ENCODE measurements at regions not wholly inside any gene's neighbourhood (a gene's known extent, or its start where the extent isn't known, plus 50 kb on each side); places are given as distances from the start of the nearest gene placed in this dataset.

DNA sequence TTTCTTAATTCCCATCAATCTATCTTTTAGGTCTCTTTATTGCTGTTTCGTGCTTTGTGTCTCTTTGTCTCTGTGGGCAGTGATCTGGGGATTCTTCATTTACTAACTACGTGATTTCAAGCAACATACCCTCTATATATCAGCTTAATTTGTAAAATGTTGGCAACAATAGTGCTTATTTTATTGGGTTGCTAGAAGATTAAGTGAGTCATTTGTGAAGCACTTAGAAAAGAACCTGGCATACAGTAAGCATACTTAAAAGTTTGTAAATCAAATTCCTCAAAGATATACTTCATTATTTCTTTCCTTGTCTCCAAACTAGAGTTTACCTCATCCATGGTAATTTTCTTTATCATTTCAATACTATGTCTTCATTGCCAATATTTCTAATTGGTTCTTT is 669.7 kb downstream of the MAT2B start:
- no peak overlapping the region for H3K4me3 ChIP-seq (ENCODE audit: low read depth, low read length)
- TF ChIP-seq MYC (IDR thresholded peaks at IDR 0.05; ENCODE audit: low read depth, low read length) (no peak), POLR2A (IDR thresholded peaks at IDR 0.05; ENCODE audit: extremely low read depth, insufficient read length) (no peak)
- TF ChIP-seq, protein P1, sequence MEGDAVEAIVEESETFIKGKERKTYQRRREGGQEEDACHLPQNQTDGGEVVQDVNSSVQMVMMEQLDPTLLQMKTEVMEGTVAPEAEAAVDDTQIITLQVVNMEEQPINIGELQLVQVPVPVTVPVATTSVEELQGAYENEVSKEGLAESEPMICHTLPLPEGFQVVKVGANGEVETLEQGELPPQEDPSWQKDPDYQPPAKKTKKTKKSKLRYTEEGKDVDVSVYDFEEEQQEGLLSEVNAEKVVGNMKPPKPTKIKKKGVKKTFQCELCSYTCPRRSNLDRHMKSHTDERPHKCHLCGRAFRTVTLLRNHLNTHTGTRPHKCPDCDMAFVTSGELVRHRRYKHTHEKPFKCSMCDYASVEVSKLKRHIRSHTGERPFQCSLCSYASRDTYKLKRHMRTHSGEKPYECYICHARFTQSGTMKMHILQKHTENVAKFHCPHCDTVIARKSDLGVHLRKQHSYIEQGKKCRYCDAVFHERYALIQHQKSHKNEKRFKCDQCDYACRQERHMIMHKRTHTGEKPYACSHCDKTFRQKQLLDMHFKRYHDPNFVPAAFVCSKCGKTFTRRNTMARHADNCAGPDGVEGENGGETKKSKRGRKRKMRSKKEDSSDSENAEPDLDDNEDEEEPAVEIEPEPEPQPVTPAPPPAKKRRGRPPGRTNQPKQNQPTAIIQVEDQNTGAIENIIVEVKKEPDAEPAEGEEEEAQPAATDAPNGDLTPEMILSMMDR (IDR thresholded peaks at IDR 0.05; ENCODE audit: low read depth, low read length): no peak
- TF ChIP-seq, protein P2, sequence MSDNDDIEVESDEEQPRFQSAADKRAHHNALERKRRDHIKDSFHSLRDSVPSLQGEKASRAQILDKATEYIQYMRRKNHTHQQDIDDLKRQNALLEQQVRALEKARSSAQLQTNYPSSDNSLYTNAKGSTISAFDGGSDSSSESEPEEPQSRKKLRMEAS (IDR thresholded peaks at IDR 0.05; ENCODE audit: low read depth, low read length): no peak
- DNase-seq (ENCODE audit: low read depth): no peak

DNA sequence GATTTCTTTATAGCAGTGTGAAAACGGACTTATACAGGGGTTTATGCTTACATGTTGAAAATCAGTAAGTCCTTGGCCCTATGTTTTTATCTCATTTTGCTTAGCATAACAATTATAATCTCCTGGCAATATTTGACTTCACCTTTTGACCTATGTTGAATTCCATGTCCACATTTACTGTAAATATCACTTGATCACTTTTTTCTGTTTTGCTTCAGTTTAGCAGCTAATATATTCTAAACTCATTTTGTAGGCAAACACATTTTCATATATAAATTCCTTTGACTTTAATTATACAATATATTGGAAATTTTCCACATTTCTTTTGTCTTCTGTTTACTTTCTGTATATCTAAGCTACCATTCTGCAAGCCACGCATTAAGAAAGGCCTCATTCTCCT is 674.0 kb downstream of the MAT2B start:
- H3K4me3 ChIP-seq (ENCODE audit: low read depth, low read length): no peak overlapping the region
- DNase-seq (ENCODE audit: low read depth): no peak
- TF ChIP-seq, protein P2 (IDR thresholded peaks at IDR 0.05; ENCODE audit: low read depth, low read length): no peak
- TF ChIP-seq MYC (IDR thresholded peaks at IDR 0.05; ENCODE audit: low read depth, low read length) (no peak), POLR2A (IDR thresholded peaks at IDR 0.05; ENCODE audit: extremely low read depth, insufficient read length) (no peak)
- TF ChIP-seq, protein P1 (IDR thresholded peaks at IDR 0.05; ENCODE audit: low read depth, low read length): no peak

DNA sequence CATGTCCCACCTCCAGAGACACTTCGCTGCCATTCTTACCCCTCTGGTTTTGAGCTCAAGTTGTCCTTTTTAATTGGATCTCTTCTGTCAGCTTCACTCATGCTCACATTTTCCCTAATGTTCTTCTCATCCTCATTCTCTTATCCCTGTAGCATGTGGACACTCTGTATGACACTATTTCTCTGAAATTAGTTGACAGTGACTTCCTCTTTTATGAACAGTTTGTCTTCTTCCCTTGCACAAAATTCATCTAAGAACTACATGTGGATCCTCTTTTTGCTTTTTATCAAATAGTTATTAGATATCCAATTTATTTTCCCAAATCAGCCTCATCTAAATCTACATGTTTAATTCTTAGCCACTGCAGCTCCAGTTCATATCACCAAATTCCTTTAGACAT is 676.2 kb downstream of the MAT2B start:
- TF ChIP-seq POLR2A (IDR thresholded peaks at IDR 0.05; ENCODE audit: extremely low read depth, insufficient read length) (no peak), MYC (IDR thresholded peaks at IDR 0.05; ENCODE audit: low read depth, low read length) (no peak)
- TF ChIP-seq, protein P1 (IDR thresholded peaks at IDR 0.05; ENCODE audit: low read depth, low read length): no peak
- TF ChIP-seq, protein P2 (IDR thresholded peaks at IDR 0.05; ENCODE audit: low read depth, low read length): no peak
- no peak overlapping the region for H3K4me3 ChIP-seq (ENCODE audit: low read depth, low read length)
- DNase-seq (ENCODE audit: low read depth): peak; percentile 4

DNA sequence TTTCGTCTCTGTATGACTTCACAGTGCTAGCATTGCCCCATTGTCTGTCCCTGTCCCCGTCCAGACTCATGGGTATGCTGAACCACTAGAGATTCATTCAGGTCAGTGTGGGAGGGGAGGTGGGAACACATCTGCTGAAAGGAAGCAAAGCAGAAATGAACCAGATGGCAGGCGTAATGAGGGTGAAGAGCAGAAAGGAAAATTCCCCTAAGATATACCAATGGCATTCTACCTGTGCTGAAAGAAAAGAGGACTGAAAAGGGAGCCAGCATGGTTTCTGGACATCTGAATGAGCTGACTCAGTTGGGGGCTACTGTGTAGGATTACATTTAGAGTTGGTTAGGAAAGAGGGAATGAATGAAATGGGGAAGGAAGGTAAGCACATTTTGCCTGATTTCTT is 678.7 kb downstream of the MAT2B start:
- H3K4me3 ChIP-seq (ENCODE audit: low read depth, low read length): no peak overlapping the region
- TF ChIP-seq, protein P1 (IDR thresholded peaks at IDR 0.05; ENCODE audit: low read depth, low read length): no peak
- TF ChIP-seq MYC (IDR thresholded peaks at IDR 0.05; ENCODE audit: low read depth, low read length) (no peak), POLR2A (IDR thresholded peaks at IDR 0.05; ENCODE audit: extremely low read depth, insufficient read length) (no peak)
- TF ChIP-seq, protein P2 (IDR thresholded peaks at IDR 0.05; ENCODE audit: low read depth, low read length): no peak
- DNase-seq (ENCODE audit: low read depth): no peak

DNA sequence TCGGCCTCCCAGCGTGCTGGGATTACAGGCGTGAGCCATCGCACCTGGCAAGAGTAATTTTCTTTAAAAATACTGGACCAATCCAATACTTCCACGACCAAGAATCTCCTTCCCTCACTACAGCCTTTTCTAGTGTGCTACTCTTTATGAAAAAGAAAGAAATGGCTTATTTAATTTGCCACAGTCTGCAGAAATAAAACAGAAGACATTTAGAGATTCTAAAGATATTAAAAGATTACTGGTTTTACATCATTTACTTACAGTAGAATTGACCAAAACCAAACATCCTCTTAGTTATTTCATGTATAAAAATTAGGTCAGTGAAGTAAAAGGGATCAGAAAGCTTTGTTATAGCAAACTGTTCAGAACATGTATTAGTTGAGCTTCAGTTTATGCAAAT is 679.6 kb downstream of the MAT2B start:
- no peak overlapping the region for H3K4me3 ChIP-seq (ENCODE audit: low read depth, low read length)
- TF ChIP-seq, protein P1 (IDR thresholded peaks at IDR 0.05; ENCODE audit: low read depth, low read length): no peak
- TF ChIP-seq, protein P2 (IDR thresholded peaks at IDR 0.05; ENCODE audit: low read depth, low read length): no peak
- TF ChIP-seq MYC (IDR thresholded peaks at IDR 0.05; ENCODE audit: low read depth, low read length): no peak
- no peak for TF ChIP-seq POLR2A (IDR thresholded peaks at IDR 0.05; ENCODE audit: extremely low read depth, insufficient read length)
- DNase-seq (ENCODE audit: low read depth): no peak

DNA sequence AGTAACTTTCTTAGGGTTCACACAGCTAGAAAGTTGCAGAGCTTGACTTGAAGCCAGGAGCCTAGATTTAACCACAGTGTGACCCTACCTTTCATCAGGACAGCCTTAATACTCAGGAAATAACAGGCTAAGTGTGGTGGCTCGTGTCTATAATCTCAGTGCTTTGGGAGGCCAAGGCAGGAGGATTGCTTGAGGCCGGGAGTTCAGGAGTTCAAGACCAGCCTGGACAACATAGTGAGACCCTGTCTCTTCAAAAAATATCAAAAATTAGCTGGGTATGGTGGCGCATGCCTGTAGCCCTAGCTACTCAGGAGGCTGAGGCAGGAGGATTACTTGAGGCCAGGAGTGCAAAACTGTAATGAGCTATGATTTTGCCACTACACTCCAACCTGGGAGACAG is 681.1 kb downstream of the MAT2B start:
- no peak overlapping the region for H3K4me3 ChIP-seq (ENCODE audit: low read depth, low read length)
- no peak for TF ChIP-seq MYC (IDR thresholded peaks at IDR 0.05; ENCODE audit: low read depth, low read length)
- TF ChIP-seq, protein P2 (IDR thresholded peaks at IDR 0.05; ENCODE audit: low read depth, low read length): no peak
- no peak for TF ChIP-seq POLR2A (IDR thresholded peaks at IDR 0.05; ENCODE audit: extremely low read depth, insufficient read length)
- TF ChIP-seq, protein P1 (IDR thresholded peaks at IDR 0.05; ENCODE audit: low read depth, low read length): no peak
- DNase-seq (ENCODE audit: low read depth): no peak

All from NB4 (cell line).